Endothelial cell (in vitro differentiated cells): ENCODE measurements at regions not wholly inside any gene's neighbourhood (a gene's known extent, or its start where the extent isn't known, plus 50 kb on each side); places are given as distances from the start of the nearest gene placed in this dataset.

Source experiments
- DNase-seq: peaks from one replicate; pipeline ENCODE4 v3.0.0; 2021; ENCODE audit warnings: low spot score
- H3K27ac Mint-ChIP-seq: one replicate; pipeline ENCODE4 v1.8.0; 2021; ENCODE audit warnings: mixed read lengths, inconsistent platforms; ENCODE audit not compliant: unreplicated experiment
- H3K27me3 Mint-ChIP-seq: one replicate; pipeline ENCODE4 v1.8.0; 2021; ENCODE audit warnings: mild to moderate bottlenecking, moderate library complexity, mixed read lengths, inconsistent platforms; ENCODE audit not compliant: unreplicated experiment
- H3K36me3 Mint-ChIP-seq: one replicate; pipeline ENCODE4 v1.8.0; 2021; ENCODE audit warnings: mild to moderate bottlenecking, low read depth, mixed read lengths, inconsistent platforms; ENCODE audit not compliant: unreplicated experiment
- H3K4me1 Mint-ChIP-seq: one replicate; pipeline ENCODE4 v1.8.0; 2021; ENCODE audit warnings: mild to moderate bottlenecking, mixed read lengths, inconsistent platforms; ENCODE audit not compliant: unreplicated experiment
- H3K4me3 Mint-ChIP-seq: one replicate; pipeline ENCODE4 v1.8.0; 2021; ENCODE audit warnings: mild to moderate bottlenecking, mixed read lengths, inconsistent platforms; ENCODE audit not compliant: unreplicated experiment
- H3K9me3 Mint-ChIP-seq: one replicate; pipeline ENCODE4 v1.8.0; 2021; ENCODE audit warnings: mixed read lengths, inconsistent platforms; ENCODE audit not compliant: unreplicated experiment
- TF ChIP-seq, protein P1 (sequence below): fragments of 200-600 bp; sonication (generic); IDR thresholded peaks from one replicate; pipeline ENCODE4 v1.5.0; 2021; ENCODE audit warnings: antibody characterized with exemption; ENCODE audit not compliant: unreplicated experiment

DNA sequence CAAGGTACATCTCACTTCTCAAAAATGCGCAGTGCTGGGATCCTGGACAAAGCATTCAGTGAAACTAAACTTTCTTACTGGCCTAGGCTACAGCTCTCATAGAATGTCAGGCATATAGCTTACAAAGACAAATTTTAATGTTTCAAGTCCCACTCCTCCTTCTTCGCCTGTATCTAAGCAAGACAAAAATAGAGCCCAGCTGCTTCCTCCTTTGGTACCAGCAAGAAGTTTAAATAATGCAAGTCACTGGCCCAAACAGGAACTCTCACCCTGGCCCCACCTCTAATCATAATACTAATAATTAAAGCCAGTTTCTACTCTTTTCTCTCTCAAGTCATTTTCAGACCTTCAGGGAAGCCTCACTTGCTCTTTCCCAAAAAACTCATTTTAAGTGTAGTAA, 1267.9 kb downstream of the MRPL39 start:
- DNase-seq, result no peak
- Mint-ChIP-seq H3K4me3 (no peak overlapping the region), H3K4me1 (no peaks in the 10 kb centered on the region), H3K36me3 (peaks cover 5% of the 10 kb centered on the region), H3K27me3 (no peaks in the 10 kb centered on the region), H3K9me3 (peaks cover 4% of the 10 kb centered on the region), H3K27ac (no peak overlapping the region)
- TF ChIP-seq, protein P1, sequence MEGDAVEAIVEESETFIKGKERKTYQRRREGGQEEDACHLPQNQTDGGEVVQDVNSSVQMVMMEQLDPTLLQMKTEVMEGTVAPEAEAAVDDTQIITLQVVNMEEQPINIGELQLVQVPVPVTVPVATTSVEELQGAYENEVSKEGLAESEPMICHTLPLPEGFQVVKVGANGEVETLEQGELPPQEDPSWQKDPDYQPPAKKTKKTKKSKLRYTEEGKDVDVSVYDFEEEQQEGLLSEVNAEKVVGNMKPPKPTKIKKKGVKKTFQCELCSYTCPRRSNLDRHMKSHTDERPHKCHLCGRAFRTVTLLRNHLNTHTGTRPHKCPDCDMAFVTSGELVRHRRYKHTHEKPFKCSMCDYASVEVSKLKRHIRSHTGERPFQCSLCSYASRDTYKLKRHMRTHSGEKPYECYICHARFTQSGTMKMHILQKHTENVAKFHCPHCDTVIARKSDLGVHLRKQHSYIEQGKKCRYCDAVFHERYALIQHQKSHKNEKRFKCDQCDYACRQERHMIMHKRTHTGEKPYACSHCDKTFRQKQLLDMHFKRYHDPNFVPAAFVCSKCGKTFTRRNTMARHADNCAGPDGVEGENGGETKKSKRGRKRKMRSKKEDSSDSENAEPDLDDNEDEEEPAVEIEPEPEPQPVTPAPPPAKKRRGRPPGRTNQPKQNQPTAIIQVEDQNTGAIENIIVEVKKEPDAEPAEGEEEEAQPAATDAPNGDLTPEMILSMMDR, result no peak

DNA sequence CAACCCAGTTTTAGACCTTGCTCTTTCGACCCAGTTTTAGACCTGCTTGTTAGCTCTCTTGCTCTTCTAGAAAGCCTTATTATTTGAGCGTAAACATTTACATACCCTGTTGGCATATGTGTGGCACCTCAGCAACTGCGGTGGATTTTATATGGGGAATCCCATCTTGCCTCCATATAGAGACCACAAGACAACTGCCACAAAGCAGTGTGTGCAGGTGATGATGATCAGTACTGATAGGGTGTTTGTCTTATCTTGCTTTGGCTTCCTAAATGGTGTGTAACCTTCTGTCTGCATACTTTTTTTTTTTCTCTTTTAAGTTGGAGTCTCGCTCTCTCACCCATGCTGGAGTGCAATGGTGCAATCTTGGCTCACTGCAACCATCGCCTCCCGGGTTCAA, 1270.8 kb downstream of the MRPL39 start:
- DNase-seq, result no peak
- Mint-ChIP-seq H3K27me3 (no peaks in the 10 kb centered on the region), H3K9me3 (peaks cover 4% of the 10 kb centered on the region), H3K4me3 (no peak overlapping the region), H3K36me3 (peaks cover 5% of the 10 kb centered on the region), H3K27ac (no peak overlapping the region), H3K4me1 (no peaks in the 10 kb centered on the region)
- TF ChIP-seq, protein P1, result no peak

DNA sequence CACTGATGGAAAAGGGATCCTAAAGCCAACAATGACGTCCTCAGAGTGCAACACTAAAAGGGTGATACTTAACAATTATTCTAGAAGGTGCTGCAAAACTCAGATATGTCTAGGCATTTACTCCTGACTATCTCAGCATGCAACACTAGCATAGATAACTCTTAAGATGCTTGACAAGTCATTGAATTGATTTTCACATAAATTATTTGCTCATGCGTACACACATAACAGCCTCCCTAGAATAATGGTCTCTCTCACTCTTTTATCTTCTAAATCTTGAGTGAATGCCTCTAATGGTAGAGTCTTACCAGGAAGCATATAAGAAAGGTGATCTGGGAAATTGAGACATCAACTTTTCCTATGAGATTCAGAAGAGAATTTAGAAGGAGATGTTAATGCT, 1283.7 kb downstream of the MRPL39 start:
- no peaks in the 10 kb centered on the region for H3K36me3 Mint-ChIP-seq
- no peak overlapping the region for H3K4me3 Mint-ChIP-seq
- H3K27me3 Mint-ChIP-seq, result no peaks in the 10 kb centered on the region
- no peak overlapping the region for H3K27ac Mint-ChIP-seq
- TF ChIP-seq, protein P1, result no peak
- H3K4me1 Mint-ChIP-seq, result no peaks in the 10 kb centered on the region
- no peak for DNase-seq
- H3K9me3 Mint-ChIP-seq, result no peaks in the 10 kb centered on the region

DNA sequence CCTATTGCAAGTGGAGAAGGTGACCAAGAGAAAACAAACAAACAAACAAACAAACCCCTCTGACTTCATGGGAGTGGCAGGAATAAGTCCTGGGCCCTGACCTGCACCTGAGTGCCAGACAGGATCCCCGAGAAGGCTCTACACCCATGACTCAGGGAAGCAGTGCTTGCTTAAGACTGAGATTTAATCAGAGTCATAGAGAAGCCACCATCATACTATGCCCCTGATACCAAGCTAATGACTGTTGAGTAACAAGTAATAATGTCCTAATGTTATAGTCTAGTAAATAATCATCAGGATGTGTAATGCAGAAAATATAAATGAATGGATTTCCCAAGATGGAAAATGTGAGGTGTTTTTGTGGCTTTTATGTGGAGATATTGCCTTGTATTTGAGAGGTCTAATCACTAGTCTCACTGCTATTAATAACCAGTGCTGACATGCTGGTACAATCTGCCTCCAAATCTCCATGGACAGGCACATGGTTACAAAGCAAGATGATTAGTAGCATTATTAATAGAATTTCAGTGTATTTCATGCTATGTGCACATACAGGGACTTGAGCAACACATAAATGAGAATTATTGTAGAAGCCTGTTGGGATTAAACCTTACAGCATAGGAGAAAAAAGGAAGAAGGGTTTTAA, 1290.9 kb downstream of the MRPL39 start:
- H3K4me1 Mint-ChIP-seq, result no peaks in the 10 kb centered on the region
- no peaks in the 10 kb centered on the region for H3K9me3 Mint-ChIP-seq
- no peak overlapping the region for H3K27ac Mint-ChIP-seq
- TF ChIP-seq, protein P1, result no peak
- no peak overlapping the region for H3K4me3 Mint-ChIP-seq
- no peaks in the 10 kb centered on the region for H3K36me3 Mint-ChIP-seq
- H3K27me3 Mint-ChIP-seq, result no peaks in the 10 kb centered on the region
- DNase-seq, result no peak

DNA sequence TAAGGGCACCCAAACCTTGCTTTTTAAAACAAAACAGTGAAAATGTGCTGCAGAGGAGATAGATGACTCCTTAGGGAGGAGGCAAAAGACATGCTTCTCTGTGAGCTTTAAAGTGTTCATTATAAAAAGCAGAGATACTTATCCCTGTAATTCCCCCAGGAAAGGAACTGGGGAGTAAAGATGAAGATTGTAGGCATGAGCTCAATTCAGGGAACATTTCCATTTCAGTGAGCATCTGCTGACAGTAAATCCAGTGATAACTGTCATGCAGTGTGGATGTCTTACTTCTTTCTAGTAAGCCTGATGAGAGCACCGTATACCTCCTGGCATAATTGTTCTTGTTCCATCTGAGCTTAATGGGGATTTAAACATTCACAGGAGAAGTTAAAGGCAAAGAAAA, 1296.5 kb downstream of the MRPL39 start:
- DNase-seq, result no peak
- Mint-ChIP-seq H3K27me3 (peaks cover 3% of the 10 kb centered on the region), H3K27ac (no peak overlapping the region), H3K9me3 (peaks cover 8% of the 10 kb centered on the region), H3K4me1 (peaks cover 2% of the 10 kb centered on the region), H3K4me3 (no peak overlapping the region), H3K36me3 (no peaks in the 10 kb centered on the region)
- TF ChIP-seq, protein P1, result no peak
